Smooth muscle cell (in vitro differentiated cells): ENCODE measurements at regions not wholly inside any gene's neighbourhood (a gene's known extent, or its start where the extent isn't known, plus 50 kb on each side); places are given as distances from the start of the nearest gene placed in this dataset.

Experiments
- DNase-seq: peaks from one replicate; lab custom pipeline; 2025; ENCODE audit not compliant: unreplicated experiment; lab: John Stamatoyannopoulos, UW
- H2AFZ ChIP-seq: fragments of 200-600 bp; sonication (generic); 2 replicates; pipeline ENCODE4 v1.6.0; 2016; ENCODE audit warnings: antibody characterized with exemption, low read depth, mild to moderate bottlenecking
- H3F3A ChIP-seq: fragments of 200-600 bp; sonication (generic); 2 replicates; pipeline ENCODE4 v1.6.0; 2017; ENCODE audit warnings: antibody characterized with exemption, low read depth
- H3K27ac ChIP-seq: fragments of 200-600 bp; sonication (generic); 2 replicates; pipeline ENCODE4 v1.5.1; 2016; ENCODE audit warnings: low read depth, mild to moderate bottlenecking
- H3K27me3 ChIP-seq: fragments of 200-600 bp; sonication (generic); 2 replicates; pipeline ENCODE4 v1.6.1; 2016; ENCODE audit warnings: low read depth, mild to moderate bottlenecking
- H3K36me3 ChIP-seq: fragments of 200-600 bp; sonication (generic); 2 replicates; pipeline ENCODE4 v1.5.1; 2016; ENCODE audit warnings: low read depth
- H3K4me1 ChIP-seq: fragments of 200-600 bp; sonication (generic); 2 replicates; pipeline ENCODE4 v1.5.1; 2016; ENCODE audit warnings: low read depth
- H3K4me2 ChIP-seq: fragments of 200-600 bp; sonication (generic); 2 replicates; pipeline ENCODE4 v1.6.0; 2016; ENCODE audit warnings: mild to moderate bottlenecking
- H3K4me3 ChIP-seq: fragments of 200-600 bp; sonication (generic); 2 replicates; pipeline ENCODE4 v1.5.1; 2016; ENCODE audit warnings: mild to moderate bottlenecking
- H3K79me2 ChIP-seq: fragments of 200-600 bp; sonication (generic); 2 replicates; pipeline ENCODE4 v1.6.0; 2016; ENCODE audit warnings: low read depth, mild to moderate bottlenecking
- H3K9ac ChIP-seq: fragments of 200-600 bp; sonication (generic); 2 replicates; pipeline ENCODE4 v1.6.0; 2016; ENCODE audit warnings: low read depth
- H3K9me3 ChIP-seq: fragments of 200-600 bp; sonication (generic); replicated peaks from 2 replicates; pipeline ENCODE4 v1.5.1; 2016; ENCODE audit warnings: low read depth
- H4K20me1 ChIP-seq: fragments of 200-600 bp; sonication (generic); 2 replicates; pipeline ENCODE4 v1.6.0; 2016; ENCODE audit warnings: low read depth
- CTCF ChIP-seq: fragments of 200-600 bp; sonication (generic); IDR thresholded peaks from 2 replicates; pipeline ENCODE4 v1.5.1; 2017; ENCODE audit warnings: borderline replicate concordance, mild to moderate bottlenecking, antibody characterized with exemption; ENCODE audit not compliant: insufficient read depth, poor library complexity, severe bottlenecking
- WGBS: methylation state at CpG from one replicate; pipeline ENCODE4 v1.1.7; 2016; ENCODE audit warnings: low lambda C conversion rate; 5-methylcytosine and 5-hydroxymethylcytosine counted together

GRCh38 chr20:59399426-59400099 is 99.2 kb downstream of the EDN3 start:
- H3K36me3 ChIP-seq = no peaks in the 10 kb centered on the region
- peaks cover 64% of the 10 kb centered on the region for H3K27me3 ChIP-seq
- H3K4me3 ChIP-seq = no peak overlapping the region
- H2AFZ ChIP-seq = no peak overlapping the region
- H3K4me2 ChIP-seq = no peak overlapping the region
- no peak overlapping the region for H3K9ac ChIP-seq
- no peak overlapping the region for H3K27ac ChIP-seq
- H4K20me1 ChIP-seq = no peaks in the 10 kb centered on the region
- WGBS = 77% methylated on average over 17 of the region's 17 CpGs
- H3K79me2 ChIP-seq = no peaks in the 10 kb centered on the region
- no peak for TF ChIP-seq CTCF
- H3K4me1 ChIP-seq = peaks cover 4% of the 10 kb centered on the region
- no peaks in the 10 kb centered on the region for H3F3A ChIP-seq
- H3K9me3 ChIP-seq = no peaks in the 10 kb centered on the region
- DNase-seq = no peak

GRCh38 chr20:59400708-59401107 is 100.3 kb downstream of the EDN3 start:
- H4K20me1 ChIP-seq = no peaks in the 10 kb centered on the region
- WGBS = 91% methylated on average over 9 of the region's 9 CpGs
- H3K27ac ChIP-seq = no peak overlapping the region
- H3F3A ChIP-seq = no peaks in the 10 kb centered on the region
- H3K36me3 ChIP-seq = no peaks in the 10 kb centered on the region
- H3K79me2 ChIP-seq = no peaks in the 10 kb centered on the region
- H3K9ac ChIP-seq = no peak overlapping the region
- H3K4me1 ChIP-seq = peaks cover 13% of the 10 kb centered on the region
- H2AFZ ChIP-seq = no peak overlapping the region
- H3K27me3 ChIP-seq = peaks cover 69% of the 10 kb centered on the region
- no peak for DNase-seq
- H3K4me2 ChIP-seq = no peak overlapping the region
- no peak for TF ChIP-seq CTCF
- no peak overlapping the region for H3K4me3 ChIP-seq
- no peaks in the 10 kb centered on the region for H3K9me3 ChIP-seq

GRCh38 chr20:59402681-59403080 is 102.3 kb downstream of the EDN3 start:
- DNase-seq = no peak
- Histone ChIP-seq H4K20me1 (no peaks in the 10 kb centered on the region), H3K9ac (no peak overlapping the region), H3K4me1 (peaks cover 16% of the 10 kb centered on the region), H2AFZ (no peak overlapping the region), H3K27me3 (peaks cover 89% of the 10 kb centered on the region), H3K4me3 (no peak overlapping the region), H3K79me2 (no peaks in the 10 kb centered on the region), H3K27ac (no peak overlapping the region), H3K4me2 (no peak overlapping the region), H3F3A (no peaks in the 10 kb centered on the region), H3K9me3 (no peaks in the 10 kb centered on the region), H3K36me3 (no peaks in the 10 kb centered on the region)
- 44% methylated on average over 9 of the region's 9 CpGs for WGBS
- TF ChIP-seq CTCF = no peak
